ENCODE measurements at regions not wholly inside any gene's neighbourhood (a gene's known extent, or its start where the extent isn't known, plus 50 kb on each side); places are given as distances from the start of the nearest gene placed in this dataset.

DNA sequence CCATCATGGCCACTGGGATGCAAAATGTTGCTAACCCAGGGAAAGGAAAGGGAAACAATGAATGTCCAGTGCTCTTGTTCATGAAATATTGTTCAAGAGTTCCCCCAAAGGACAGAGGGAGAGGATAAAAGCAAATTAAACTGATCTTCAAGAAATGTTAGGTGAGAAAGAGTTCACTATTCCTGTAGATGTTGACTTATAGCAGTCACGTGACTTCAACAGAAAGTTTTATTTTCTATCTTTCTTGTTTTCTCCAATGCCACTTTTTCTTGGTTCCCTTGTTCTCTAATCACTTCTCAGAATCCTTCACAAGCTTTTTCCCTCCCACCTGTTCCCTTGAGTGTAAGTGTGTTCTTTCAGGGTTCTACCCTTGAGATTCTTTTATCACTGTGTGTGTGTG lies 245.3 kb downstream of the C12orf42 start:
- no peaks in the 10 kb centered on the region for H3F3A ChIP-seq (ENCODE audit: insufficient read depth, low read length)
- TF ChIP-seq CTCF (IDR thresholded peaks at IDR 0.05; ENCODE audit: low read length) (no peak), EZH2phosphoT487 (IDR thresholded peaks at IDR 0.05; ENCODE audit: low read length) (no peak), EZH2 (optimal IDR thresholded peaks at IDR 0.05; ENCODE audit: low read depth, low read length) (no peak)
- H3K36me3 ChIP-seq (replicated peaks; ENCODE audit: insufficient read depth, low read length) = no peaks in the 10 kb centered on the region; the same call in 1 of the 2 replicates
- H3K79me2 ChIP-seq (ENCODE audit: low read length) = no peaks in the 10 kb centered on the region
- H4K20me1 ChIP-seq (ENCODE audit: insufficient read depth, low read length) = no peaks in the 10 kb centered on the region
- H3K27ac ChIP-seq (ENCODE audit: low read length) = no peak overlapping the region
- no peaks in the 10 kb centered on the region for H3K9me3 ChIP-seq (replicated peaks; ENCODE audit: insufficient read depth, low read length)
- no peak overlapping the region for H2AFZ ChIP-seq (ENCODE audit: low read length)
- no peak overlapping the region for H3K9ac ChIP-seq (ENCODE audit: low read length)
- no peak for DNase-seq
- H3K9me2 ChIP-seq (replicated peaks; ENCODE audit: insufficient read depth, low read length) = no peaks in the 10 kb centered on the region
- H3K27me3 ChIP-seq (replicated peaks; ENCODE audit: insufficient read depth, low read length) = no peaks in the 10 kb centered on the region
- no peaks in the 10 kb centered on the region for H3K4me1 ChIP-seq (ENCODE audit: low read length)
- H3K4me3 ChIP-seq (ENCODE audit: low read length) = no peak overlapping the region
- no peak overlapping the region for H3K4me2 ChIP-seq (ENCODE audit: low read depth, low read length)

Measured in MM.1S (cell line).